DOHH2 (cell line): ENCODE measurements at regions not wholly inside any gene's neighbourhood (a gene's known extent, or its start where the extent isn't known, plus 50 kb on each side); places are given as distances from the start of the nearest gene placed in this dataset.

Experiments used
- H3F3A ChIP-seq: fragments of 200-600 bp; sonication (generic), shearing (Covaris generic); 2 replicates; pipeline ENCODE4 v1.6.0; 2016; ENCODE audit warnings: antibody characterized with exemption, mild to moderate bottlenecking; ENCODE audit not compliant: control insufficient read depth, insufficient read depth
- H3K27ac ChIP-seq: fragments of 200-600 bp; sonication (generic); 2 replicates; pipeline ENCODE4 v1.5.1; 2014; ENCODE audit warnings: low read depth, mild to moderate bottlenecking, low read length, moderate library complexity
- H3K27me3 ChIP-seq: fragments of 200-600 bp; sonication (generic); 2 replicates; pipeline ENCODE4 v1.6.1; 2014; ENCODE audit warnings: mild to moderate bottlenecking, low read length, mixed read lengths; ENCODE audit not compliant: control insufficient read depth
- H3K36me3 ChIP-seq: fragments of 200-600 bp; sonication (generic); 2 replicates; pipeline ENCODE4 v1.6.1; 2014; ENCODE audit warnings: mild to moderate bottlenecking, low read length, moderate library complexity, mixed read lengths; ENCODE audit not compliant: control insufficient read depth
- H3K4me1 ChIP-seq: fragments of 200-600 bp; sonication (generic); 2 replicates; pipeline ENCODE4 v1.6.1; 2014; ENCODE audit warnings: mild to moderate bottlenecking, low read length, mixed read lengths; ENCODE audit not compliant: control insufficient read depth
- H3K4me2 ChIP-seq: fragments of 200-600 bp; sonication (generic); 2 replicates; pipeline ENCODE4 v1.6.0; 2014; ENCODE audit warnings: mild to moderate bottlenecking, low read length, moderate library complexity
- H3K4me3 ChIP-seq: fragments of 200-600 bp; sonication (generic); 2 replicates; pipeline ENCODE4 v1.5.1; 2014; ENCODE audit warnings: mild to moderate bottlenecking, low read length, mixed read lengths
- H3K79me2 ChIP-seq: fragments of 200-600 bp; sonication (generic); 2 replicates; pipeline ENCODE4 v1.6.1; 2014; ENCODE audit warnings: mild to moderate bottlenecking, low read length, mixed read lengths; ENCODE audit not compliant: control insufficient read depth
- H3K9me2 ChIP-seq: fragments of 200-600 bp; sonication (generic); replicated peaks from 2 replicates; pipeline ENCODE4 v1.6.1; 2014; ENCODE audit warnings: mild to moderate bottlenecking, low read length, mixed read lengths; ENCODE audit not compliant: control insufficient read depth
- H3K9me3 ChIP-seq: fragments of 200-600 bp; sonication (generic); 2 replicates; pipeline ENCODE4 v1.6.1; 2014; ENCODE audit warnings: antibody characterized with exemption, low read length, mixed read lengths; ENCODE audit not compliant: control insufficient read depth, insufficient read depth
- H4K20me1 ChIP-seq: fragments of 200-600 bp; sonication (generic); 2 replicates; pipeline ENCODE4 v1.6.0; 2014; ENCODE audit warnings: low read depth, mild to moderate bottlenecking, antibody characterized with exemption, low read length, moderate library complexity; ENCODE audit not compliant: control insufficient read depth, insufficient read depth
- EZH2phosphoT487 ChIP-seq: fragments of 200-600 bp; sonication (generic); IDR thresholded peaks from 2 replicates; pipeline ENCODE4 v1.6.1; 2017; ENCODE audit warnings: borderline replicate concordance, mild to moderate bottlenecking, antibody characterized with exemption, low read length, moderate library complexity, mixed read lengths
- TF ChIP-seq, protein P1 (sequence below): fragments of 200-600 bp; sonication (generic); IDR thresholded peaks from one replicate; pipeline ENCODE4 v1.5.1; 2014; ENCODE audit warnings: antibody characterized with exemption, mild to moderate bottlenecking, low read depth, low read length; ENCODE audit not compliant: poor library complexity, severe bottlenecking

GRCh38 chr5:54908774-54909525, 76.4 kb downstream of the ESM1 start:
- Histone ChIP-seq H3K27ac (no peak overlapping the region), H3K9me3 (no peaks in the 10 kb centered on the region), H3K79me2 (no peaks in the 10 kb centered on the region), H3K4me3 (no peak overlapping the region), H3K4me2 (no peak overlapping the region), H3K4me1 (no peaks in the 10 kb centered on the region), H3F3A (no peaks in the 10 kb centered on the region), H3K9me2 (no peaks in the 10 kb centered on the region), H4K20me1 (no peaks in the 10 kb centered on the region), H3K36me3 (no peaks in the 10 kb centered on the region), H3K27me3 (no peaks in the 10 kb centered on the region; the same call in 1 of the 2 replicates)
- TF ChIP-seq, protein P1, sequence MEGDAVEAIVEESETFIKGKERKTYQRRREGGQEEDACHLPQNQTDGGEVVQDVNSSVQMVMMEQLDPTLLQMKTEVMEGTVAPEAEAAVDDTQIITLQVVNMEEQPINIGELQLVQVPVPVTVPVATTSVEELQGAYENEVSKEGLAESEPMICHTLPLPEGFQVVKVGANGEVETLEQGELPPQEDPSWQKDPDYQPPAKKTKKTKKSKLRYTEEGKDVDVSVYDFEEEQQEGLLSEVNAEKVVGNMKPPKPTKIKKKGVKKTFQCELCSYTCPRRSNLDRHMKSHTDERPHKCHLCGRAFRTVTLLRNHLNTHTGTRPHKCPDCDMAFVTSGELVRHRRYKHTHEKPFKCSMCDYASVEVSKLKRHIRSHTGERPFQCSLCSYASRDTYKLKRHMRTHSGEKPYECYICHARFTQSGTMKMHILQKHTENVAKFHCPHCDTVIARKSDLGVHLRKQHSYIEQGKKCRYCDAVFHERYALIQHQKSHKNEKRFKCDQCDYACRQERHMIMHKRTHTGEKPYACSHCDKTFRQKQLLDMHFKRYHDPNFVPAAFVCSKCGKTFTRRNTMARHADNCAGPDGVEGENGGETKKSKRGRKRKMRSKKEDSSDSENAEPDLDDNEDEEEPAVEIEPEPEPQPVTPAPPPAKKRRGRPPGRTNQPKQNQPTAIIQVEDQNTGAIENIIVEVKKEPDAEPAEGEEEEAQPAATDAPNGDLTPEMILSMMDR: no peak
- TF ChIP-seq EZH2phosphoT487: no peak

DNA sequence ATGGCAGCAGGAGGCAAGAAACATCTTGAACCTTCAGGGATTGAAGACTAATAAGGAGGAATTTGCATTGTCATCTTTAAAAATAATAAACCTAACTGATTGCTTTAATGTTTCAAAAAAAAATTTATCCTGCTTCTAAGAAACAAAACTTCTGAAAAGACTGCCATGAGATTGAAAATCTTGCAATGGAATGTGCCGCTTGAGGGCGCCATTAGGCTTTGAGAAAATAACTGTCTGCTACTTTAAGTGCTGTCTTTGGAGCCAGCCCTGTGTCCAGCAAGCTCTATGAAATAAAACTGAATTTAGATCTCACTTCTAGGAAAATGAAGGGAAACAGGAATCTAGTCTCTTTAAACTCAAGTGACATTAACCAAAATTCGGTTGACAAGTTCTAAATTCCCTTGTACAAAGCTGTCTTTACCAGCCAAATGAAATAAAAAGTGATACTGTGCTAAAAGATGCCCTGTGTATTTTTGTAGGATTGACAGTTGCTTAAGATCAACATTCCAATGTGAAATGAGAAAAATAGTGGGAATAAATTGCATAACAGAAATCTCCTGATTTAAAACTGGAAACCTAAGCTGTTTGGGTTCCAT, 79.4 kb downstream of the ESM1 start:
- Histone ChIP-seq H3K4me1 (no peaks in the 10 kb centered on the region), H3K4me3 (no peak overlapping the region), H3K27ac (no peak overlapping the region), H4K20me1 (no peaks in the 10 kb centered on the region), H3K4me2 (no peak overlapping the region), H3K27me3 (peaks cover 13% of the 10 kb centered on the region), H3K9me2 (no peaks in the 10 kb centered on the region), H3K79me2 (no peaks in the 10 kb centered on the region), H3K9me3 (no peaks in the 10 kb centered on the region), H3K36me3 (no peaks in the 10 kb centered on the region), H3F3A (no peaks in the 10 kb centered on the region)
- no peak for TF ChIP-seq EZH2phosphoT487
- TF ChIP-seq, protein P1: peak; percentile 77

DNA sequence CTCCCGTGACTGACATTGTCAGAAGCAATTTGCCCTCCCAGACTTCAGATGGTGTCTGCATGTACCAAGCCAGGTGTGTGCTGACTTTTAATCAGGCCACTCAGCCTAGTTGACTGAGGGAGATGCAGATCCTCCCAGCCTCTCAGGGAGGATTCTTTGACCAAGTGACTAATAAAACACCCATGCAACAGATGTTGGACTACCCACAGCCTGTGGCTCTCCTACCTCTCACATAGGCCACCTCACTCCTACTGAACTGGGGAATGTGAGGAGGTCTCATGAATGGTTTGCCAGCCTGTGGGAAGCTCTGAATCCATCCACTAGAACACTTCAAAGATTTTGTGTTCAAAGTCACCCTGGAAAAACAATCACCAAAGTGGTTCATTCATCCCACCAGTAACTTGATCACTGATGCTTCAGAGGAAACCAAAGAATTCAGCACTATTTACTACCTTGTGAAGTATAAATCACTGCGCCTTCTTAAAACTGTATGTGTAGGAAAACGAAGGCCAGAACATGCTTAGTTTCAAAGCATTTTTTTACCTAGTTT, 80.1 kb downstream of the ESM1 start:
- TF ChIP-seq EZH2phosphoT487: no peak
- TF ChIP-seq, protein P1: no peak
- Histone ChIP-seq H3K9me2 (no peaks in the 10 kb centered on the region), H3K79me2 (no peaks in the 10 kb centered on the region), H3K4me1 (no peaks in the 10 kb centered on the region), H3K27ac (no peak overlapping the region), H3K4me2 (no peak overlapping the region), H3K27me3 (peaks cover 13% of the 10 kb centered on the region), H4K20me1 (no peaks in the 10 kb centered on the region), H3F3A (no peaks in the 10 kb centered on the region), H3K9me3 (no peaks in the 10 kb centered on the region), H3K4me3 (no peak overlapping the region), H3K36me3 (no peaks in the 10 kb centered on the region)
